IMR-90 (cell line): ENCODE measurements at regions not wholly inside any gene's neighbourhood (a gene's known extent, or its start where the extent isn't known, plus 50 kb on each side); places are given as distances from the start of the nearest gene placed in this dataset.

Experiments
- ATAC-seq: fragments of 200-7000 bp; cut with Tn5 transposase; 2 replicates; pipeline ENCODE4 v1.9.1; 2020; ENCODE audit warnings: low read depth, mild to moderate bottlenecking, moderate library complexity
- BruUV-seq: library from RNA; stranded (reverse); fragments of 400-500 nt; replicated peaks from 2 replicates; lab custom pipeline; 2021; lab: Mats Ljungman, UMichigan
- CTCF ChIA-PET: fragments of 300-600 bp; formaldehyde crosslinking; extraction: SDS; loops from one replicate; lab custom pipeline; 2021; ENCODE audit warnings: antibody characterized with exemption; lab: Yijun Ruan, JAX
- POLR2A ChIA-PET: fragments of 300-600 bp; sonication (Branson Sonifier 250); formaldehyde crosslinking; loops from one replicate; lab custom pipeline; 2022; ENCODE audit warnings: antibody characterized with exemption; ENCODE audit not compliant: unreplicated experiment; lab: Charles Lee
- DNase-seq: peaks from one replicate; pipeline ENCODE4 v3.0.0; 2013
- H2AFZ ChIP-seq: replicated peaks from 2 replicates; pipeline ENCODE3; 2013; ENCODE audit warnings: low read length, mild to moderate bottlenecking; ENCODE audit not compliant: poor library complexity
- H2AK5ac ChIP-seq: 2 replicates; pipeline ENCODE4 v1.6.1; 2013; ENCODE audit warnings: low read depth, low read length, inconsistent platforms
- H2AK9ac ChIP-seq: replicated peaks from 2 replicates; pipeline ENCODE3; 2013; ENCODE audit warnings: mild to moderate bottlenecking, low read depth, low read length, moderate library complexity; ENCODE audit not compliant: poor library complexity
- H2BK120ac ChIP-seq: 2 replicates; pipeline ENCODE4 v1.6.1; 2013; ENCODE audit warnings: low read depth, low read length, inconsistent platforms
- H2BK15ac ChIP-seq: 3 replicates; pipeline ENCODE4 v1.6.1; 2013; ENCODE audit warnings: low read depth, low read length, inconsistent platforms
- H2BK20ac ChIP-seq: 2 replicates; pipeline ENCODE4 v1.6.1; 2013; ENCODE audit warnings: low read depth, mild to moderate bottlenecking, inconsistent platforms, low read length, moderate library complexity
- H2BK5ac ChIP-seq: 2 replicates; pipeline ENCODE4 v1.6.1; 2013; ENCODE audit warnings: mild to moderate bottlenecking, low read depth, low read length, inconsistent platforms; ENCODE audit not compliant: poor library complexity, severe bottlenecking
- H3K14ac ChIP-seq: replicated peaks from 2 replicates; pipeline ENCODE4 v1.6.1; 2013; ENCODE audit warnings: low read depth, low read length, inconsistent platforms
- H3K18ac ChIP-seq: 2 replicates; pipeline ENCODE4 v1.6.1; 2013; ENCODE audit warnings: low read depth, low read length, control low read depth
- H3K23ac ChIP-seq: 2 replicates; pipeline ENCODE4 v1.6.1; 2013; ENCODE audit warnings: low read depth, low read length, inconsistent platforms
- H3K27ac ChIP-seq: 2 replicates; pipeline ENCODE4 v1.5.1; 2013; ENCODE audit warnings: mild to moderate bottlenecking, control low read depth, low read length; ENCODE audit not compliant: insufficient read depth
- H3K27me3 ChIP-seq: 2 replicates; pipeline ENCODE4 v1.6.1; 2013; ENCODE audit warnings: low read length; ENCODE audit not compliant: control insufficient read depth, insufficient read depth
- H3K36me3 ChIP-seq: 2 replicates; pipeline ENCODE4 v1.6.1; 2013; ENCODE audit warnings: low read length, mixed read lengths; ENCODE audit not compliant: control insufficient read depth, insufficient read depth
- H3K4ac ChIP-seq: 2 replicates; pipeline ENCODE4 v1.6.1; 2013; ENCODE audit warnings: low read depth, low read length, inconsistent platforms
- H3K4me1 ChIP-seq: 2 replicates; pipeline ENCODE4 v1.6.1; 2013; ENCODE audit warnings: low read length, mixed read lengths; ENCODE audit not compliant: control insufficient read depth, insufficient read depth
- H3K4me2 ChIP-seq: 2 replicates; pipeline ENCODE4 v1.6.1; 2013; ENCODE audit warnings: low read depth, mild to moderate bottlenecking, control low read depth, low read length, moderate library complexity
- H3K4me3 ChIP-seq: 2 replicates; pipeline ENCODE4 v1.5.1; 2013; ENCODE audit warnings: low read depth, mild to moderate bottlenecking, control low read depth, low read length, moderate library complexity; ENCODE audit not compliant: insufficient read depth
- H3K56ac ChIP-seq: 2 replicates; pipeline ENCODE4 v1.6.1; 2013; ENCODE audit warnings: low read length, inconsistent platforms; ENCODE audit not compliant: insufficient read depth; ENCODE audit errors: extremely low read depth
- H3K79me1 ChIP-seq, 2 experiments: 2 replicates each; pipeline ENCODE4 v1.6.1; 2013; ENCODE audit warnings: low read length in 2 of 2, inconsistent platforms in 1 of 2, low read depth in 1 of 2
- H3K9ac ChIP-seq: 2 replicates; pipeline ENCODE4 v1.6.1; 2013; ENCODE audit warnings: low read depth, low read length, control low read depth
- H3K9me1 ChIP-seq: 2 replicates; pipeline ENCODE4 v1.6.1; 2013; ENCODE audit warnings: low read length, inconsistent platforms; ENCODE audit not compliant: insufficient read depth
- H3K9me3 ChIP-seq: 2 replicates; pipeline ENCODE4 v1.6.1; 2013; ENCODE audit warnings: low read length; ENCODE audit not compliant: control insufficient read depth, insufficient read depth
- H4K20me1 ChIP-seq: 2 replicates; pipeline ENCODE4 v1.6.1; 2013; ENCODE audit warnings: low read length, inconsistent platforms; ENCODE audit not compliant: insufficient read depth
- H4K5ac ChIP-seq: 2 replicates; pipeline ENCODE4 v1.6.1; 2013; ENCODE audit warnings: mild to moderate bottlenecking, low read depth, low read length, control low read depth
- H4K8ac ChIP-seq, 2 experiments: 2 replicates each; pipeline ENCODE4 v1.6.1; 2013; ENCODE audit warnings: low read depth in 2 of 2, low read length in 2 of 2, control low read depth in 1 of 2, inconsistent platforms in 1 of 2
- H4K91ac ChIP-seq: 2 replicates; pipeline ENCODE4 v1.6.1; 2013; ENCODE audit warnings: low read depth, low read length, inconsistent platforms; ENCODE audit not compliant: insufficient read depth
- BHLHE40 ChIP-seq: fragments of 150-350 bp; IDR thresholded peaks from 2 replicates; pipeline ENCODE4 v1.6.1; 2016; ENCODE audit warnings: mild to moderate bottlenecking, low read depth, low read length
- CEBPB ChIP-seq: IDR thresholded peaks from 2 replicates; pipeline ENCODE4 v1.6.1; 2012; ENCODE audit warnings: low read depth, low read length, improper control_type of control experiment
- CHD1 ChIP-seq: IDR thresholded peaks from 2 replicates; pipeline ENCODE4 v1.6.1; 2012; ENCODE audit warnings: low read depth, low read length, improper control_type of control experiment
- FOS ChIP-seq: fragments of 150-350 bp; IDR thresholded peaks from 2 replicates; pipeline ENCODE4 v1.6.1; 2016; ENCODE audit warnings: low read depth, low read length
- MAFK ChIP-seq: IDR thresholded peaks from 2 replicates; pipeline ENCODE4 v1.6.1; 2012; ENCODE audit warnings: low read depth, low read length, improper control_type of control experiment
- MAZ ChIP-seq: IDR thresholded peaks from 2 replicates; pipeline ENCODE4 v1.6.1; 2012; ENCODE audit warnings: low read depth, mild to moderate bottlenecking, low read length, improper control_type of control experiment, moderate library complexity, borderline replicate concordance
- MXI1 ChIP-seq: IDR thresholded peaks from 2 replicates; pipeline ENCODE4 v1.6.1; 2012; ENCODE audit warnings: low read depth, mild to moderate bottlenecking, low read length, moderate library complexity, borderline replicate concordance
- NFE2L2 ChIP-seq: fragments of 150-350 bp; IDR thresholded peaks from 2 replicates; pipeline ENCODE4 v1.6.1; 2016; ENCODE audit warnings: low read depth, mild to moderate bottlenecking, low read length
- POLR2A ChIP-seq: IDR thresholded peaks from 2 replicates; pipeline ENCODE4 v1.6.1; 2012; ENCODE audit warnings: mild to moderate bottlenecking, low read depth, low read length
- RAD21 ChIP-seq: IDR thresholded peaks from 2 replicates; pipeline ENCODE4 v1.6.1; 2012; ENCODE audit warnings: low read length, improper control_type of control experiment
- RCOR1 ChIP-seq: IDR thresholded peaks from 2 replicates; pipeline ENCODE4 v1.6.1; 2012; ENCODE audit warnings: mild to moderate bottlenecking, low read length, improper control_type of control experiment; ENCODE audit not compliant: insufficient replicate concordance
- RFX5 ChIP-seq: IDR thresholded peaks from 2 replicates; pipeline ENCODE4 v1.8.0; 2012; ENCODE audit warnings: low read depth, mild to moderate bottlenecking, low read length, moderate library complexity
- SMC3 ChIP-seq: fragments of 150-350 bp; IDR thresholded peaks from 2 replicates; pipeline ENCODE4 v1.6.1; 2016; ENCODE audit warnings: low read depth, mild to moderate bottlenecking, antibody characterized with exemption, low read length, moderate library complexity
- WGBS, 2 experiments: methylation state at CpG; one replicate each; pipeline versions ENCODE4 v1.1.5 to v1.1.7; 2013; ENCODE audit warnings: missing lambda C conversion rate in 2 of 2; ENCODE audit not compliant: insufficient read length in 1 of 2; ENCODE audit errors: extremely low coverage in 2 of 2; 5-methylcytosine and 5-hydroxymethylcytosine counted together
- dilution Hi-C: fragments of 300-500 bp; cut with HindIII; formaldehyde crosslinking; loops from one replicate; pipeline ENCODE4 v1.14.3; 2018; ENCODE audit warnings: low sequenced_read_pairs; ENCODE audit not compliant: unreplicated experiment
- in situ Hi-C: fragments of 300-500 bp; cut with MboI; formaldehyde crosslinking; loops from 3 replicates; pipeline ENCODE4 v1.14.3; 2019; ENCODE audit warnings: low sequenced_read_pairs, inconsistent platforms, mixed read lengths
- intact Hi-C: fragments of 100-400 bp; cut with micrococcal nuclease; formaldehyde crosslinking; loops from 2 replicates; pipeline ENCODE4 v1.10.0; 2022
- TF ChIP-seq, protein P1 (sequence below): fragments of 150-350 bp; IDR thresholded peaks from 2 replicates; pipeline ENCODE4 v1.6.1; 2017; ENCODE audit warnings: mild to moderate bottlenecking, antibody characterized with exemption, low read length, low read depth
- TF ChIP-seq, protein P2 (sequence below): conservative IDR thresholded peaks from 2 replicates; pipeline ENCODE4 v1.5.1; 2012; ENCODE audit warnings: mild to moderate bottlenecking, low read depth, low read length, improper control_type of control experiment
- TF ChIP-seq, protein P3 (sequence below): fragments of 150-350 bp; IDR thresholded peaks from 2 replicates; pipeline ENCODE4 v1.6.1; 2016; ENCODE audit warnings: low read depth, mild to moderate bottlenecking, low read length, moderate library complexity, borderline replicate concordance

DNA sequence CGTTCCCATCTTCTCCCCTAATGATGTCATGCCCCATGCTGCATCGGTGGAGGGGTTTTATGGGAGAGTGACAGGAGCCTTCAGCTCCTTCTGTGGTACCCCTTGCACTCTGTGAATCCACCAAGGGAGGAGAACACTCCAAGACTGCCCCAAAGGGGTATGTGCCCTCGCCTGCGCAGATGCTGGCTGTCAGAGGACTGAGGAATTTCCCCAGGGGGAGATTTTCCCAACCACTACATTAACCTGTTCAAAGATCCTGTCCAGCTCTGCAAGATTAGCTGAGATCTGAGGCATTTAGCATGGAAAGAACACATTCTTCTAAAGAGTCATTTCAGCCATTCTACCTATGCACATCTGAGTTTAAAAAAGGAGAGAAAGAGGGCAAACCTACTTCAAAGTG is 143.2 kb upstream of the ITGA6 start:
- Histone ChIP-seq H3K9ac (no peak overlapping the region), H4K20me1 (no peaks in the 10 kb centered on the region), H3K4me2 (no peak overlapping the region), H3K4me1 (peaks cover 13% of the 10 kb centered on the region), H4K91ac (peak overlapping the region; percentile 33), H4K5ac (no peak overlapping the region), H3K36me3 (no peaks in the 10 kb centered on the region), H3K4ac (0 out of 2 replicates have a peak overlapping the region, but pooled peaks have one; percentile 1), H3K14ac (0 out of 2 replicates have a peak overlapping the region, but pooled peaks have one; percentile 32), H3K27me3 (no peaks in the 10 kb centered on the region), H2BK20ac (peak overlapping the region; percentile 46; the same call in 1 of the 2 replicates), H3K4me3 (no peak overlapping the region), H2BK120ac (peak overlapping the region; percentile 58), H3K56ac (no peak overlapping the region), H2BK15ac (no peak overlapping the region), H2BK5ac (no peak overlapping the region), H2AK5ac (peak overlapping the region; percentile 72), H3K9me1 (peaks cover 9% of the 10 kb centered on the region), H3K18ac (no peak overlapping the region), H3K79me1 (no peaks in the 10 kb centered on the region), H3K9me3 (no peaks in the 10 kb centered on the region), H2AFZ (no peak overlapping the region), H3K23ac (0 out of 2 replicates have a peak overlapping the region, but pooled peaks have one; percentile 17), H4K8ac (no peak overlapping the region; a peak in 1 of 4 replicates), H3K27ac (no peak overlapping the region), H2AK9ac (no peak overlapping the region)
- no TSS peak for BruUV-seq
- in situ Hi-C loops (no loop called here), dilution Hi-C loops (no loop called here), intact Hi-C loops (loop anchor here (10.0 kb wide), 1 partner anchor 109 kb away; no protein-coding TSS in a partner anchor)
- TF ChIP-seq CEBPB (no peak), BHLHE40 (no peak), RCOR1 (no peak), NFE2L2 (no peak), RFX5 (no peak), MAZ (no peak), POLR2A (no peak), CHD1 (no peak), MAFK (no peak), FOS (no peak), RAD21 (no peak), MXI1 (no peak), SMC3 (no peak)
- TF ChIP-seq, protein P1, sequence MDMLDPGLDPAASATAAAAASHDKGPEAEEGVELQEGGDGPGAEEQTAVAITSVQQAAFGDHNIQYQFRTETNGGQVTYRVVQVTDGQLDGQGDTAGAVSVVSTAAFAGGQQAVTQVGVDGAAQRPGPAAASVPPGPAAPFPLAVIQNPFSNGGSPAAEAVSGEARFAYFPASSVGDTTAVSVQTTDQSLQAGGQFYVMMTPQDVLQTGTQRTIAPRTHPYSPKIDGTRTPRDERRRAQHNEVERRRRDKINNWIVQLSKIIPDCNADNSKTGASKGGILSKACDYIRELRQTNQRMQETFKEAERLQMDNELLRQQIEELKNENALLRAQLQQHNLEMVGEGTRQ: no peak
- TF ChIP-seq, protein P2, sequence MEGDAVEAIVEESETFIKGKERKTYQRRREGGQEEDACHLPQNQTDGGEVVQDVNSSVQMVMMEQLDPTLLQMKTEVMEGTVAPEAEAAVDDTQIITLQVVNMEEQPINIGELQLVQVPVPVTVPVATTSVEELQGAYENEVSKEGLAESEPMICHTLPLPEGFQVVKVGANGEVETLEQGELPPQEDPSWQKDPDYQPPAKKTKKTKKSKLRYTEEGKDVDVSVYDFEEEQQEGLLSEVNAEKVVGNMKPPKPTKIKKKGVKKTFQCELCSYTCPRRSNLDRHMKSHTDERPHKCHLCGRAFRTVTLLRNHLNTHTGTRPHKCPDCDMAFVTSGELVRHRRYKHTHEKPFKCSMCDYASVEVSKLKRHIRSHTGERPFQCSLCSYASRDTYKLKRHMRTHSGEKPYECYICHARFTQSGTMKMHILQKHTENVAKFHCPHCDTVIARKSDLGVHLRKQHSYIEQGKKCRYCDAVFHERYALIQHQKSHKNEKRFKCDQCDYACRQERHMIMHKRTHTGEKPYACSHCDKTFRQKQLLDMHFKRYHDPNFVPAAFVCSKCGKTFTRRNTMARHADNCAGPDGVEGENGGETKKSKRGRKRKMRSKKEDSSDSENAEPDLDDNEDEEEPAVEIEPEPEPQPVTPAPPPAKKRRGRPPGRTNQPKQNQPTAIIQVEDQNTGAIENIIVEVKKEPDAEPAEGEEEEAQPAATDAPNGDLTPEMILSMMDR: no peak
- TF ChIP-seq, protein P3, sequence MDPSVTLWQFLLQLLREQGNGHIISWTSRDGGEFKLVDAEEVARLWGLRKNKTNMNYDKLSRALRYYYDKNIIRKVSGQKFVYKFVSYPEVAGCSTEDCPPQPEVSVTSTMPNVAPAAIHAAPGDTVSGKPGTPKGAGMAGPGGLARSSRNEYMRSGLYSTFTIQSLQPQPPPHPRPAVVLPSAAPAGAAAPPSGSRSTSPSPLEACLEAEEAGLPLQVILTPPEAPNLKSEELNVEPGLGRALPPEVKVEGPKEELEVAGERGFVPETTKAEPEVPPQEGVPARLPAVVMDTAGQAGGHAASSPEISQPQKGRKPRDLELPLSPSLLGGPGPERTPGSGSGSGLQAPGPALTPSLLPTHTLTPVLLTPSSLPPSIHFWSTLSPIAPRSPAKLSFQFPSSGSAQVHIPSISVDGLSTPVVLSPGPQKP: no peak
- ATAC-seq (no peak), DNase-seq (no peak)
- POLR2A ChIA-PET: no interaction called here
- CTCF ChIA-PET: interaction anchor here (1.0 kb wide), 1 partner anchor 33 kb away, joined by 3 read pairs; no protein-coding TSS in a partner anchor
- WGBS, 2 experiments: no CpG with 5 or more reads among the region's 4 CpGs
